ENCODE measurements at regions not wholly inside any gene's neighbourhood (a gene's known extent, or its start where the extent isn't known, plus 50 kb on each side); places are given as distances from the start of the nearest gene placed in this dataset.

GRCh38 chr2:144261336-144261735 lies 258.6 kb downstream of the ZEB2 start:
- H3K4me3 ChIP-seq (ENCODE audit: low read length) = no peak overlapping the region
- H3K4me2 ChIP-seq (ENCODE audit: low read depth, low read length, poor library complexity, severe bottlenecking) = peak overlapping the region; percentile 8
- no peaks in the 10 kb centered on the region for H3K36me3 ChIP-seq (ENCODE audit: insufficient read depth, low read length)
- H3K27me3 ChIP-seq (ENCODE audit: low read length) = no peaks in the 10 kb centered on the region
- H3K9ac ChIP-seq (ENCODE audit: low read length) = no peak overlapping the region
- peaks cover 32% of the 10 kb centered on the region for H3K4me1 ChIP-seq (ENCODE audit: low read length)
- H3K79me2 ChIP-seq (ENCODE audit: low read length) = peaks cover 80% of the 10 kb centered on the region
- peaks cover 6% of the 10 kb centered on the region; the same call in 1 of the 2 replicates for H3K9me3 ChIP-seq (ENCODE audit: low read length)
- no peak for DNase-seq
- no peaks in the 10 kb centered on the region for H4K20me1 ChIP-seq (ENCODE audit: insufficient read depth, low read depth, low read length)
- peak overlapping the region; percentile 36 for H3K27ac ChIP-seq (ENCODE audit: low read length)
- peak overlapping the region; percentile 1; the same call in 1 of the 2 replicates for H2AFZ ChIP-seq (ENCODE audit: low read length)
- H3K9me2 ChIP-seq (replicated peaks; ENCODE audit: insufficient read depth, low read length) = no peaks in the 10 kb centered on the region

GRCh38 chr2:144259332-144259731 lies 260.6 kb downstream of the ZEB2 start:
- no peak overlapping the region for H3K9ac ChIP-seq (ENCODE audit: low read length)

GRCh38 chr2:144258154-144258553 lies 261.8 kb downstream of the ZEB2 start:
- no peak overlapping the region for H2AFZ ChIP-seq (ENCODE audit: low read length)
- H3K4me2 ChIP-seq (ENCODE audit: low read depth, low read length, poor library complexity, severe bottlenecking) = no peak overlapping the region
- H3K9ac ChIP-seq (ENCODE audit: low read length) = no peak overlapping the region
- H3K27me3 ChIP-seq (ENCODE audit: low read length) = no peaks in the 10 kb centered on the region
- H3K4me1 ChIP-seq (ENCODE audit: low read length) = peaks cover 23% of the 10 kb centered on the region
- peaks cover 17% of the 10 kb centered on the region for H3K9me3 ChIP-seq (ENCODE audit: low read length)
- H3K4me3 ChIP-seq (ENCODE audit: low read length) = no peak overlapping the region
- H3K79me2 ChIP-seq (ENCODE audit: low read length) = peaks cover 85% of the 10 kb centered on the region
- DNase-seq = no peak
- H3K9me2 ChIP-seq (replicated peaks; ENCODE audit: insufficient read depth, low read length) = no peaks in the 10 kb centered on the region
- H3K27ac ChIP-seq (ENCODE audit: low read length) = no peak overlapping the region
- H4K20me1 ChIP-seq (ENCODE audit: insufficient read depth, low read depth, low read length) = no peaks in the 10 kb centered on the region
- peaks cover 19% of the 10 kb centered on the region; the same call in 1 of the 2 replicates for H3K36me3 ChIP-seq (ENCODE audit: insufficient read depth, low read length)

More at GRCh38 chr2:144259332-144259731, 260.6 kb downstream of the ZEB2 start:
- H3K4me2 ChIP-seq (ENCODE audit: low read depth, low read length, poor library complexity, severe bottlenecking) = no peak overlapping the region
- peaks cover 11% of the 10 kb centered on the region; the same call in 1 of the 2 replicates for H3K9me3 ChIP-seq (ENCODE audit: low read length)
- no peaks in the 10 kb centered on the region for H3K27me3 ChIP-seq (ENCODE audit: low read length)
- peaks cover 28% of the 10 kb centered on the region for H3K4me1 ChIP-seq (ENCODE audit: low read length)
- H3K4me3 ChIP-seq (ENCODE audit: low read length) = no peak overlapping the region
- H3K36me3 ChIP-seq (ENCODE audit: insufficient read depth, low read length) = peaks cover 16% of the 10 kb centered on the region; the same call in 1 of the 2 replicates
- no peaks in the 10 kb centered on the region for H3K9me2 ChIP-seq (replicated peaks; ENCODE audit: insufficient read depth, low read length)
- H4K20me1 ChIP-seq (ENCODE audit: insufficient read depth, low read depth, low read length) = no peaks in the 10 kb centered on the region
- peaks cover 83% of the 10 kb centered on the region for H3K79me2 ChIP-seq (ENCODE audit: low read length)
- no peak overlapping the region for H2AFZ ChIP-seq (ENCODE audit: low read length)
- no peak for DNase-seq
- no peak overlapping the region for H3K27ac ChIP-seq (ENCODE audit: low read length)

DNA sequence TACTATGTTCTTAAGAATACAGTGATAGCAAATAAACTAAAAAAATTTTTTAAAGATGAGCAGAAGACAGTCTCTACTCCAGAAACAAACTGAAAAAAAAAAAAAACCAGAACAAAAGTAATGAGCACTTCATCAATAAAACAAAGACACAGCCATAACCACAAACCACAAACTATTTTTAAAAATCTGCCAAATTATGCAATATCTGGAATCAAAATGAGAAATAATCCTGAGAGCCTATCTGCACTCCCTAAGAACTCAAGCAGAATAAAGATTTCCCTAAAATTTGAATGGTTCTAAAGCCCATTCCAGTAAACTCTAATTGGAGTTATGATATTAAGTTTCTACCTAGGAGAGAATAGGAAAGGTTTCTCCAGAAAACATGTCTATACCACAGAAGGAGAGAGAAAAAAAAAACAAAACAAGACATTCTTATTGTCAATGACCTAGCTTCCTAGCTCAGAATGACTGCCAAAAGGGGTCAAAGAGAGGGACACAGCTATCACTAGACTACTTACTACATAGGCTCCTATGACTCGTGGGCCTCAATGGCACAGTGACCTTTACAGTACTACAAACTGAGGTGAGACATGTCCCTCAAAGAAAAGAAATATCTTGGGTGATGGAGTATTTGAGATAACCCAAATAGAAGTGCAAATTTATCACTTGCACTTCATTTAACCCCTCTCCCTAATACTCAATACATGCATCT lies 262.8 kb downstream of the ZEB2 start:
- DNase-seq = no peak
- peaks cover 23% of the 10 kb centered on the region for H3K4me1 ChIP-seq (ENCODE audit: low read length)
- peaks cover 22% of the 10 kb centered on the region for H3K9me3 ChIP-seq (ENCODE audit: low read length)
- peaks cover 24% of the 10 kb centered on the region; the same call in 1 of the 2 replicates for H3K36me3 ChIP-seq (ENCODE audit: insufficient read depth, low read length)
- H3K27me3 ChIP-seq (ENCODE audit: low read length) = no peaks in the 10 kb centered on the region
- H4K20me1 ChIP-seq (ENCODE audit: insufficient read depth, low read depth, low read length) = no peaks in the 10 kb centered on the region
- H3K4me2 ChIP-seq (ENCODE audit: low read depth, low read length, poor library complexity, severe bottlenecking) = no peak overlapping the region
- no peak overlapping the region for H2AFZ ChIP-seq (ENCODE audit: low read length)
- no peak overlapping the region for H3K9ac ChIP-seq (ENCODE audit: low read length)
- H3K27ac ChIP-seq (ENCODE audit: low read length) = no peak overlapping the region
- H3K4me3 ChIP-seq (ENCODE audit: low read length) = no peak overlapping the region
- peaks cover 92% of the 10 kb centered on the region for H3K79me2 ChIP-seq (ENCODE audit: low read length)
- no peaks in the 10 kb centered on the region for H3K9me2 ChIP-seq (replicated peaks; ENCODE audit: insufficient read depth, low read length)

DNA sequence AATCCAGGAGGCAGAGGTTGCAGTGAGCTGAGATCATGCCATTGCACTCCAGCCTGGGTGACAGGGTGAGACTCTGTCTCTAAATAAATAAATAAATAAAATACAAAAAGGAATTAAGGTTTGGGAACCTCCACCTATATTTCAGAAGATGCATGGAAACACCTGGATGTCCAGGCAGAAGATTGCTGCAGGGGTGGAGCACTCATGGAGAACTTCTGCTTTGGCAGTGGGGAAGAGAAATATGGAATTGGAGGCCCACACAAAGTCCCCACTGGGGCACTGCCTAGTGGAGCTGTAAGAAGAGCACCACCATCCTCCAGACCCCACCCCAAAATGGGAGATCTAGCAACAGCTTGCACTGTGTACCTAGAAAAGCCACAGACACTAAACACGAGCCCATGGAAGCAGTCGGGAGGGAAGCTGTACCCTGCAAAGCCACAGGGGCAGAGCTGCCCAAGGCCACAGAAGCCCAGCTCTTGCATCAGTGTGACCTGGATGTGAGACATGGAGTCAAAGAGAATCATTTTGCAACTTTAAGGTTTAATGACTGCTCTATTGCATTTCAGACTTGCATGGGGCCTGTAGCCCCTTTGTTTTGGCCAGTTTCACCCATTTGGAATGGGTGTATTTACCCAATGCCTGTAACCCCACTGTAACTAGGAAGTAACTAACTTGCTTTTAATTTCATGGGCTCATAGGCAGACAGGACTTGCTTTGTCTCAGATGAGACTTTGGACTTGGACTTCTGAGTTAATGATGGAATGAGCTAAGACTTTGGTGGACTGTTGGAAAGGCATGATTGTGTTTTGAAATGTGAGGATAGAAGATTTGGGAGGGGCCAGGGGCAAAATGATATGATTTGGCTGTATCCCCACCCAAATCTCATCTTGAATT lies 265.3 kb downstream of the ZEB2 start:
- Histone ChIP-seq H3K4me2 (ENCODE audit: low read depth, low read length, poor library complexity, severe bottlenecking) (no peak overlapping the region), H3K27ac (ENCODE audit: low read length) (no peak overlapping the region), H3K79me2 (ENCODE audit: low read length) (peaks cover 90% of the 10 kb centered on the region), H3K27me3 (ENCODE audit: low read length) (no peaks in the 10 kb centered on the region), H3K9me3 (ENCODE audit: low read length) (peaks cover 22% of the 10 kb centered on the region), H2AFZ (ENCODE audit: low read length) (no peak overlapping the region), H3K9ac (ENCODE audit: low read length) (no peak overlapping the region), H3K4me3 (ENCODE audit: low read length) (no peak overlapping the region), H3K36me3 (ENCODE audit: insufficient read depth, low read length) (peaks cover 24% of the 10 kb centered on the region; the same call in 1 of the 2 replicates), H4K20me1 (ENCODE audit: insufficient read depth, low read depth, low read length) (no peaks in the 10 kb centered on the region), H3K4me1 (ENCODE audit: low read length) (peaks cover 9% of the 10 kb centered on the region), H3K9me2 (replicated peaks; ENCODE audit: insufficient read depth, low read length) (no peaks in the 10 kb centered on the region)
- peak; percentile 43 for DNase-seq

DNA sequence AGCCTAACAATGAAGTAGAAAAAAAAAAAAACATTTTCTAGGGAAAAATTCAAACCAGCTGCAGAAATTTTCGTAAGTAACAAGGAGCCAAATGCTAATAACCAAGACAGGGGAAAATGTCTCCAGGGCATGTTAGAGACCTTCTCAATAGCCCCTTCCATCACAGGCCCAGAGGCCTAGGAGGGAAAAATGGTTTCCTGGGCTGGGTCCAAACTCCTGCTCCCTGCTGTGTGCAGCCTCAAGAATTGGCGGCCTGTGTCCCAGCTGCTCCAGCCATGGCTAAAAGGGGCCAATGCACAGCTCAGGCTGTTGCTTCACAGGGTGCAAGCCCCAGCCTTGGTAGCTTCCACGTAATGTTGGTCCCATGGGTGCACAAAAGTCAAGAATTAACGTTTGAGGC lies 266.2 kb downstream of the ZEB2 start:
- H3K4me1 ChIP-seq (ENCODE audit: low read length) = peaks cover 18% of the 10 kb centered on the region
- no peak for DNase-seq
- no peak overlapping the region for H3K9ac ChIP-seq (ENCODE audit: low read length)
- H3K27me3 ChIP-seq (ENCODE audit: low read length) = no peaks in the 10 kb centered on the region
- no peak overlapping the region for H3K27ac ChIP-seq (ENCODE audit: low read length)
- peaks cover 91% of the 10 kb centered on the region for H3K79me2 ChIP-seq (ENCODE audit: low read length)
- no peaks in the 10 kb centered on the region for H4K20me1 ChIP-seq (ENCODE audit: insufficient read depth, low read depth, low read length)
- no peaks in the 10 kb centered on the region for H3K9me2 ChIP-seq (replicated peaks; ENCODE audit: insufficient read depth, low read length)
- no peak overlapping the region for H3K4me2 ChIP-seq (ENCODE audit: low read depth, low read length, poor library complexity, severe bottlenecking)
- peaks cover 22% of the 10 kb centered on the region for H3K9me3 ChIP-seq (ENCODE audit: low read length)
- no peak overlapping the region for H2AFZ ChIP-seq (ENCODE audit: low read length)
- no peak overlapping the region for H3K4me3 ChIP-seq (ENCODE audit: low read length)
- peaks cover 24% of the 10 kb centered on the region; the same call in 1 of the 2 replicates for H3K36me3 ChIP-seq (ENCODE audit: insufficient read depth, low read length)

- no peak overlapping the region for H3K27ac ChIP-seq (ENCODE audit: low read length)
- peaks cover 22% of the 10 kb centered on the region for H3K9me3 ChIP-seq (ENCODE audit: low read length)
- H2AFZ ChIP-seq (ENCODE audit: low read length) = no peak overlapping the region
- no peak overlapping the region for H3K9ac ChIP-seq (ENCODE audit: low read length)
- H3K4me3 ChIP-seq (ENCODE audit: low read length) = no peak overlapping the region
- H4K20me1 ChIP-seq (ENCODE audit: insufficient read depth, low read depth, low read length) = no peaks in the 10 kb centered on the region
- H3K79me2 ChIP-seq (ENCODE audit: low read length) = peaks cover 91% of the 10 kb centered on the region
- no peaks in the 10 kb centered on the region for H3K27me3 ChIP-seq (ENCODE audit: low read length)
- H3K9me2 ChIP-seq (replicated peaks; ENCODE audit: insufficient read depth, low read length) = no peaks in the 10 kb centered on the region
- no peak for DNase-seq
- no peak overlapping the region for H3K4me2 ChIP-seq (ENCODE audit: low read depth, low read length, poor library complexity, severe bottlenecking)
- peaks cover 24% of the 10 kb centered on the region; the same call in 1 of the 2 replicates for H3K36me3 ChIP-seq (ENCODE audit: insufficient read depth, low read length)
- H3K4me1 ChIP-seq (ENCODE audit: low read length) = peaks cover 28% of the 10 kb centered on the region
These were observed 267.2 kb downstream of the ZEB2 start for GRCh38 chr2:144252694-144253093.
